HCT116 (cell line): ENCODE measurements at regions not wholly inside any gene's neighbourhood (a gene's known extent, or its start where the extent isn't known, plus 50 kb on each side); places are given as distances from the start of the nearest gene placed in this dataset.

Experiments
- CTCF ChIP-seq, 3 experiments: fragments of 200-600 bp in 1 of 3; sonication (generic) in 1 of 3; IDR thresholded peaks in 2 of 3; conservative IDR thresholded peaks in 1 of 3; 2 replicates each; pipeline ENCODE4 v1.5.1; 2012 to 2017; ENCODE audit warnings: low read depth in 2 of 3, low read length in 2 of 3, antibody characterized with exemption in 1 of 3, borderline replicate concordance in 1 of 3, control low read depth in 1 of 3, mild to moderate bottlenecking in 1 of 3, mixed read lengths in 1 of 3, mixed run types in 1 of 3, moderate library complexity in 1 of 3; ENCODE audit not compliant: insufficient read depth in 1 of 3
- EGR1 ChIP-seq: IDR thresholded peaks from 2 replicates; pipeline ENCODE4 v1.6.1; 2012; ENCODE audit warnings: low read depth
- POLR2A ChIP-seq: IDR thresholded peaks from 2 replicates; pipeline ENCODE4 v1.7.0; 2011; ENCODE audit warnings: borderline replicate concordance; ENCODE audit not compliant: insufficient read depth, insufficient read length; ENCODE audit errors: extremely low read depth
- YY1 ChIP-seq: IDR thresholded peaks from 2 replicates; pipeline ENCODE4 v1.6.1; 2011; ENCODE audit warnings: low read length, low read depth, moderate library complexity, mild to moderate bottlenecking; ENCODE audit not compliant: insufficient replicate concordance; ENCODE audit errors: extremely low read depth

DNA sequence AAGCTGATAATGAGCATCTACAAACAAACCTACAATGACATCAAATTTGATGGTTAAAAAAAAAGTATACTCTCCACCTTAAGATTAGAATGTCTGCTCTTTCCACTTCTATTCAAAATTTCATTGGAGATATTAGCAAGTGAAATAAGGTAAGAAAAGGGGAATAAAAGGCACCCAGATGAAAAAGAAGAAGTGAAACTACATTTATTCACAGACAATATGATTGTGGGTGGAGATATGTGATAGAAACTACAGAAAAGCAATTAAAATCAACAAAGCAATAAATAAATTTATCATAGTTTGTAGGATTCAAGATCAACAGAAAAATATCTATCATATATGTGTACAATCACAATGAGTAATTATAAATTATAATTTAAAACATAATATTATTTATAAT, 395.1 kb upstream of the CCNH start:
- TF ChIP-seq CTCF (IDR thresholded peaks at IDR 0.05 in 2 of 3, conservative IDR thresholded peaks at IDR 0.05 in 1 of 3; ENCODE audit: borderline replicate concordance in 1 of 3, insufficient read depth in 1 of 3, low read depth in 2 of 3, low read length in 2 of 3) = no peak
- TF ChIP-seq POLR2A = no peak
- TF ChIP-seq EGR1 = no peak
- TF ChIP-seq YY1 = no peak
